ENCODE measurements at regions not wholly inside any gene's neighbourhood (a gene's known extent, or its start where the extent isn't known, plus 50 kb on each side); places are given as distances from the start of the nearest gene placed in this dataset.
"Not testable (repeated sequence)": the region's sequence is repeated elsewhere in the genome, so short reads cannot be mapped to it uniquely, and the experiment has no call there.

- no peak overlapping the region for H3K27ac ChIP-seq
- H3K27me3 ChIP-seq: no peaks in the 10 kb centered on the region
- H3K4me1 ChIP-seq: peaks cover 7% of the 10 kb centered on the region
- no peak for TF ChIP-seq POLR2A (IDR thresholded peaks at IDR 0.05)
- TF ChIP-seq, protein P1, sequence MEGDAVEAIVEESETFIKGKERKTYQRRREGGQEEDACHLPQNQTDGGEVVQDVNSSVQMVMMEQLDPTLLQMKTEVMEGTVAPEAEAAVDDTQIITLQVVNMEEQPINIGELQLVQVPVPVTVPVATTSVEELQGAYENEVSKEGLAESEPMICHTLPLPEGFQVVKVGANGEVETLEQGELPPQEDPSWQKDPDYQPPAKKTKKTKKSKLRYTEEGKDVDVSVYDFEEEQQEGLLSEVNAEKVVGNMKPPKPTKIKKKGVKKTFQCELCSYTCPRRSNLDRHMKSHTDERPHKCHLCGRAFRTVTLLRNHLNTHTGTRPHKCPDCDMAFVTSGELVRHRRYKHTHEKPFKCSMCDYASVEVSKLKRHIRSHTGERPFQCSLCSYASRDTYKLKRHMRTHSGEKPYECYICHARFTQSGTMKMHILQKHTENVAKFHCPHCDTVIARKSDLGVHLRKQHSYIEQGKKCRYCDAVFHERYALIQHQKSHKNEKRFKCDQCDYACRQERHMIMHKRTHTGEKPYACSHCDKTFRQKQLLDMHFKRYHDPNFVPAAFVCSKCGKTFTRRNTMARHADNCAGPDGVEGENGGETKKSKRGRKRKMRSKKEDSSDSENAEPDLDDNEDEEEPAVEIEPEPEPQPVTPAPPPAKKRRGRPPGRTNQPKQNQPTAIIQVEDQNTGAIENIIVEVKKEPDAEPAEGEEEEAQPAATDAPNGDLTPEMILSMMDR (IDR thresholded peaks at IDR 0.05): no peak
- no peaks in the 10 kb centered on the region for H3K36me3 ChIP-seq (replicated peaks in 1 of 2; ENCODE audit: insufficient read depth in 1 of 2, low read depth in 2 of 2)
- intact Hi-C loops (cut with DNase I): no loop called here
- WGBS, 2 donors: 74 to 78% methylated on average over 6 of the region's 6 CpGs
- DNase-seq (no peak), ATAC-seq (no peak)
- H3K9me3 ChIP-seq: no peaks in the 10 kb centered on the region
- no peak overlapping the region for H3K4me3 ChIP-seq
Measured at GRCh38 chr2:134029418-134029817, 224.5 kb upstream of the MGAT5 start.

- H3K27ac ChIP-seq: no peak overlapping the region
- no peaks in the 10 kb centered on the region for H3K36me3 ChIP-seq (replicated peaks in 1 of 2; ENCODE audit: insufficient read depth in 1 of 2, low read depth in 2 of 2)
- H3K4me3 ChIP-seq: no peak overlapping the region
- TF ChIP-seq POLR2A (IDR thresholded peaks at IDR 0.05): no peak
- TF ChIP-seq, protein P1 (IDR thresholded peaks at IDR 0.05): no peak
- ATAC-seq (no peak), DNase-seq (no peak)
- intact Hi-C loops (cut with DNase I): no loop called here
- no peaks in the 10 kb centered on the region for H3K27me3 ChIP-seq
- peaks cover 7% of the 10 kb centered on the region for H3K4me1 ChIP-seq
- no peaks in the 10 kb centered on the region for H3K9me3 ChIP-seq
- WGBS, 2 donors: 51 to 68% methylated on average over 6 of the region's 6 CpGs
Measured at GRCh38 chr2:134031539-134031938, 222.3 kb upstream of the MGAT5 start.

DNA sequence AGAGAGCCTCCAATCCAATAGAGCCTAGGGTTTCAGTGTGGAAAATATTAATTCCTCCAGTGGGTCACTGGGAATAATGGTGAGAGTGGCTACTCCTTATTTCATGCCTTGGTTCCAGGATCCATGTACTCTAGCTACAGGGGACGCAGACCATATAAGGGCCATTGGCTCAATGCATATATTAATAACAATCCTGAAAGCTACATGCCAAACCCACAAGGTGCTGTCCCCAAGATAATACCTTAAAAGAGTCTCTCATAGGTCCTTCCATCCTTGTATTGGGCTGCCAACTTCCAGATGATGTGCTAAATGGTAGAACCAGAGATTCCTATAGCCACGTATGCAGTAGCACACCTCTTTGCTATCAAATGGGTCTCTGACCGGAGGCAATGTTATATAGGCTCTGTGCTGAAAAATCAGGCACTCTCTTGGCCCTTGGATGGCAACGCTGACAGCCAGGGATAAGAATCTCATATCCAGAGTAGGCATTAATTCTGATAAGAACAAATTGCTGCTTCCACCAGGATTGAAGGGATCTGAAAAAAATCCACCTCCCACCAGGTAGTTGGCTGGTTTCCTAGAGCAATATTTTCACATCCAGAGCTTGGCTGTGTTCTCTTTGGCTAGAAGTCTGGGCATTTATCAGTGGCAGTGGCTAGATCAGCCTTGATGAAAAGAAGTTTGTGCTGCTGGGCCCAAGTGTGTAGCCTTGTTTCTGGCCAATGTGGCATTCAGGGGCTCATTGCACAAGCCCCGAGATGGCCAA lies 218.1 kb upstream of the MGAT5 start:
- DNase-seq: no peak
- Histone ChIP-seq H3K36me3 (replicated peaks in 1 of 2; ENCODE audit: insufficient read depth in 1 of 2, low read depth in 2 of 2) (no peaks in the 10 kb centered on the region), H3K9me3 (no peaks in the 10 kb centered on the region), H3K27ac (no peak overlapping the region), H3K4me1 (no peaks in the 10 kb centered on the region), H3K4me3 (no peak overlapping the region), H3K27me3 (no peaks in the 10 kb centered on the region)
- TF ChIP-seq POLR2A (IDR thresholded peaks at IDR 0.05): no peak
- TF ChIP-seq, protein P1 (IDR thresholded peaks at IDR 0.05): no peak
- no peak for ATAC-seq
- 50 to 56% methylated on average over 4 to 5 of the region's 5 CpGs for WGBS, 2 donors
- intact Hi-C loops (cut with DNase I): no loop called here

GRCh38 chr2:134039912-134040581 lies 213.8 kb upstream of the MGAT5 start:
- Histone ChIP-seq H3K4me3 (no peak overlapping the region), H3K4me1 (no peaks in the 10 kb centered on the region), H3K27ac (no peak overlapping the region), H3K9me3 (no peaks in the 10 kb centered on the region), H3K27me3 (no peaks in the 10 kb centered on the region), H3K36me3 (replicated peaks in 1 of 2; ENCODE audit: insufficient read depth in 1 of 2, low read depth in 2 of 2) (no peaks in the 10 kb centered on the region)
- intact Hi-C loops (cut with DNase I): no loop called here
- ATAC-seq: no peak
- no peak for DNase-seq
- TF ChIP-seq, protein P1 (IDR thresholded peaks at IDR 0.05): no peak
- TF ChIP-seq POLR2A (IDR thresholded peaks at IDR 0.05): no peak
- WGBS, 2 donors: 71 to 85% methylated on average over 1 of the region's 1 CpG

- H3K4me1 ChIP-seq; H3K4me3 ChIP-seq; H3K36me3 ChIP-seq (replicated peaks in 1 of 2; ENCODE audit: insufficient read depth in 1 of 2, low read depth in 2 of 2); H3K27me3 ChIP-seq; H3K9me3 ChIP-seq; DNase-seq; ATAC-seq; H3K27ac ChIP-seq; intact Hi-C loops (cut with DNase I): not testable (repeated sequence)
- WGBS, 2 donors: 66 to 68% methylated on average over 4 of the region's 4 CpGs
Measured at GRCh38 chr2:134040626-134041172, 213.2 kb upstream of the MGAT5 start.
